Dermis blood vessel endothelial cell (primary cell): ENCODE measurements at regions not wholly inside any gene's neighbourhood (a gene's known extent, or its start where the extent isn't known, plus 50 kb on each side); places are given as distances from the start of the nearest gene placed in this dataset.
A peak's percentile ranks its signal among the peaks of the same experiment; 100 is the strongest.
"Not testable (repeated sequence)": the region's sequence is repeated elsewhere in the genome, so short reads cannot be mapped to it uniquely, and the experiment has no call there.

Experiments used
- DNase-seq: peaks from one replicate; pipeline ENCODE4 v3.0.0; 2010

GRCh38 chr9:13939701-13940490 is 374.0 kb downstream of the NFIB start:
- no peak for DNase-seq

DNA sequence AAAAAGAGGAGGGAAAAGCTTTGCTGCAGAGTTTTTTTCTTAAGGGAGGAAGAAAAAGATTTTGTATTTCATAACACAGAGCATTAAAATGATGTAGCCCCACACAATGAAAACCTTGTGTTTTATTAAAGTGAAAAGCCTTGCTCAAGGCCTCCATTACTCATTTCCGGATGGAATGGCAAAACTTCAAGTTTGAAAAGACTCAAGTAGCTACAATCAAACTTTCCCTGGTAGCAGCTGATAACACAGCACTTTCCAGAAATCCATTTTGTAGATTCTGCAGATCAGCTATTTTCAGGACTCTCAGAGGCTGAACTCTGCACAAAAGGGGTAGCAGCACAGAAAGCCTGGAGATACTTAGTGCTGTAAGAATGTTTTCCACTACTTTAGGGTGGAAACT is 374.8 kb downstream of the NFIB start:
- DNase-seq, result peak; percentile 77

- no peak for DNase-seq
Observed at GRCh38 chr9:13934416-13934815, 379.5 kb downstream of the NFIB start.

- no peak for DNase-seq
Observed at GRCh38 chr9:13933268-13933656, 380.7 kb downstream of the NFIB start.

- no peak for DNase-seq
Observed at GRCh38 chr9:13932528-13933267, 381.2 kb downstream of the NFIB start.

DNA sequence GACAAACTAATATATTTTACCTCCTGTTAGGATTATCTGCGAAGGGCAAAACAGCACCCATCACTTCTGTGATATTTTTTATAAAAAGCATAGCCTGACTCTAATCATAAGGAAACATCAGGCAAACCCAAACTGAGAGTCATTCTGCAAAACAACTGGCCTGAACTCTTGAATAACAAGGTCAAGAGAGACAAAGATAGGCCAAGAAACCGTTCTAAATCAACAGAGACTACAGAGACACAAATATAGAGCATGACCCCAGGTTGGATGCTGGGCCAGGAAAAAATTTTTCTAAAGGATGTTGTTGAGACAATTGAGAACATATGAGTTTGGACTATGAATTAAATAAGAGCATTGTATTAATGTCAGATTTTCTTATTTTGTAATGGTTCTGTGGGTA is 384.9 kb downstream of the NFIB start:
- peak; percentile 67 for DNase-seq

- no peak for DNase-seq
Observed at GRCh38 chr9:13923381-13923780, 390.6 kb downstream of the NFIB start.

DNA sequence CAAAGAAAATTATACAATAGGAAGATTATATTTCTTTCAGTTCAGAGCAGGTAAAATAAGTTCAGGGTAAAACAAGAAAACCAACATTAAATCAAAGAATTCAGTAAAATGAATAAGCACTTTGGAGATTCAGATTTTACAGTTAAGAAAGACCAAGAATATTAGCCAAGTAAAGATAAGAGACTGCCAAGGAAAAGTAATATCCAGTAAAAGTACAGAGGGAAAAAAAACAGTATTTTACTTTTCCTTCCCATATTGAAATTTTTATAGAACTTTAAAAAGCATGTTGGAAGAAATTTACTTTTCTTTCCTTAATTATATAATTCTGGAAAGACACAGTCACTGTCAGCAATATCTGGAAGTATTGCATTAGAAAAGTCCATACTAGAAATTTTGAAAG is 393.4 kb downstream of the NFIB start:
- no peak for DNase-seq

- no peak for DNase-seq
Observed at GRCh38 chr9:13919401-13919800, 394.5 kb downstream of the NFIB start.

GRCh38 chr9:13917534-13917933 is 396.4 kb downstream of the NFIB start:
- DNase-seq, result no peak

GRCh38 chr9:13915591-13916301 is 398.2 kb downstream of the NFIB start:
- DNase-seq, result no peak

GRCh38 chr9:13915131-13915530 is 398.8 kb downstream of the NFIB start:
- no peak for DNase-seq

DNA sequence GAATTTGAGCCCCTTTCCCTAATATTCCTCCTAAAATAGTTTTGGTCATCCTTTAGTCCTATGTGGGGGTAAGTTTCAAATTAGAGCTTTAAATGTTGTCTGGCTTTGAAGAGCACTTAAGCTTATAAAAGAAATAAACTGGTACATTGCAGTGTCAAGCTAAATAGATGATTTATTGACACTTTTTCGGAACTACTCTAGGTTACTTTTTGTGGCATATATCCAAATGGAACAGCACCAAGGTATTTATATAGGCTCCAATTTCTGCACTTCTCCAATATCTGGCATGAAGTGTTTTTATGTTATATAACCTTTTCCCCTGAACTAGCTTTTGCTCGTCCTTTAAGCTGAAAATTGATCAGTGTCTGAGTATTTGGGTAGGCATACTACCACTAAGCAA is 402.5 kb downstream of the NFIB start:
- DNase-seq, result no peak

GRCh38 chr9:13907842-13908241 is 406.1 kb downstream of the NFIB start:
- not testable (repeated sequence) for DNase-seq

- DNase-seq, result no peak
Observed at GRCh38 chr9:13904746-13905145, 409.2 kb downstream of the NFIB start.

DNA sequence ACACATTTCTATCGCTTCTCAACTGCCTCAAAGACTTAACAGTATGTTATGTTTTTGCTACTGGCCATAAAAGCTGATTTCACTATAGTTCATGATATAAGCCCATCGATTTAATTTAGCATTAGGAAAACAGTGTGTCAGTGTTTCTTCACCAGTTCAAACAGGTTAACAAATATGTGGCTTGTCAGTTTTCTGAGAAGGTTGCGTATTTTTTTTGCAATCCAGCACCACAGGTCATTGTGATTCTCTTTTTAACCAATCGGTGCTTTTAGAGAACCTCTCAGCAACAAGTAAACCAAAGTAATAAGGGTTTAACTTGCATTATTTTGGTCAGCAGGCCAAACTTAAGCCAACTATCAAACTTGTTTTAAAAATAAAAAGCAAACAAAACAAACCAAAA is 409.6 kb downstream of the NFIB start:
- no peak for DNase-seq

DNA sequence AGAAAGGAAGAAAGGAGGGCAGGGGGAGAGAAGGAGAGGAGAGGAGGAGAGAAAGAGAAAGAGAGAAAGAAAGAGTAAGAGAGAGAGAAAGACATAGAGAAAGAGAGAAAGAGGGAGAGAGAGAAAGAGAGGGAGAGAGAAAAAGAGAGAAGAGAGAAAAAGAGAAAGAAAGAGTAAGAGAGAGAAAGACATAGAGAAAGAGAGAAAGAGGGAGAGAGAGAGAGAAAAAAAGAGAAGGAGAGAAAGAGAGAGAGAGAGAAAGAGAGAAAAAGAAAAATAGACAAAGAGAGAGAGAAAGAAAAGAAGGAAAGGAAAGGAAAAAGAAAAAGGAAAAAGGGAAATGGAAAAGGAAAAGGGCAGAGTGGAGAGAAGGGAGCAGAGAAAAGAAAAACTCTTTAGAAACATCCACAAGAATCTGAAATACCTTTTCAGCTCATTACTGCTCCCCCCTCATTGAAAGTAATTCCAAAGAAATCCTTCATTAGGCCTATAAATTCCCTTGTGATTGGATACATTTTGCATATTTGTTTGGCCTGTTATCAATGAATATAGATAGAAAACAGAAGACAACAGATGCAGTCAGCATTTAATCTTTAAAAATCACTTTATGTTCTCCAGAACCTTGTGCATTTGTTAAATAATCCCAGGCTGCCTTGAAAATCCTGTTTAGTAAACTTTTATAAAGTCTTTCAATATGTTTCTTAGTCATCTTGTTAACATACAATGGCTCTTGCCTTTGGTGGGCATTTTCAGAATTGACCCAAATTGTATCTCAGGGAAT is 411.5 kb downstream of the NFIB start:
- no peak for DNase-seq

GRCh38 chr9:13901176-13901575 is 412.8 kb downstream of the NFIB start:
- DNase-seq, result no peak

DNA sequence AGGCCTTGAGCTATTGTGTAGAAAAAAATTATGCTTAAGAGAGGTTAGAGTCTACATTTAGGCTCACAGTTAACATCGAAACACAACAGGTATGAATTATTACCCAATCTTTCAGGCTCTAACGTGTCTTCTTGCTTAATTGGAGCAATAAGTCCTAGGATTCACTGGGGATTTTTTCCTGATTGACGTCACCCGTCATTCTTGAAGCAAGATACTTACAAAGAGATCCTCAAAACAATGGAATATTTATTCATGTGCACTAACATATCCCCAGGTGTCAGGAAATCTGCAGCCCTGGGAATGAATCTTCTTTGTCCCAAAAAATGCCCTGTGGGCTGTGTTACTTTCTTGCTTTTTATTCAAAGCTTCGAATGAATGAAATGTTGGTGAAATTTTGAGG is 413.5 kb downstream of the NFIB start:
- DNase-seq, result peak; percentile 58

DNA sequence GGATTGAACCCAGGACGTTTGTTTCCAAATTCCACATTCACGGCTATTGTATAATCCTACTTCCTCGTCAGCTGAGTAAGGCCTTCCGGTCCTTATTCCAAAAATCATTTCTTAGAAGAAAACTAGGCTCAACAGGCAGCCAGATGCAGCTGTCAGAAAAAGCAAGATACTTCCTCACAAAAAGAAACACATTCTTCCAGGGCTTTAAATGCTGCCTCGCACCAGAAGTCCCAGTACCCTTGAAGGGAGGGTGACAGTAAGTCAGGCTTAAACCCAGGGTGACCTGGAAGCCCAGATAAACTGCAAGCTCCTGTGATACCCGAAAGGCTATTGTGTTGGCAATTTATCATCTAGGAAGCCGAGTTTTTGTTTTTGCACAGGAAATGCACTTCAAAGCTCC is 414.0 kb downstream of the NFIB start:
- DNase-seq, result peak; percentile 33

- DNase-seq, result peak; percentile 49
Observed at GRCh38 chr9:13898957-13899356, 415.0 kb downstream of the NFIB start.

DNA sequence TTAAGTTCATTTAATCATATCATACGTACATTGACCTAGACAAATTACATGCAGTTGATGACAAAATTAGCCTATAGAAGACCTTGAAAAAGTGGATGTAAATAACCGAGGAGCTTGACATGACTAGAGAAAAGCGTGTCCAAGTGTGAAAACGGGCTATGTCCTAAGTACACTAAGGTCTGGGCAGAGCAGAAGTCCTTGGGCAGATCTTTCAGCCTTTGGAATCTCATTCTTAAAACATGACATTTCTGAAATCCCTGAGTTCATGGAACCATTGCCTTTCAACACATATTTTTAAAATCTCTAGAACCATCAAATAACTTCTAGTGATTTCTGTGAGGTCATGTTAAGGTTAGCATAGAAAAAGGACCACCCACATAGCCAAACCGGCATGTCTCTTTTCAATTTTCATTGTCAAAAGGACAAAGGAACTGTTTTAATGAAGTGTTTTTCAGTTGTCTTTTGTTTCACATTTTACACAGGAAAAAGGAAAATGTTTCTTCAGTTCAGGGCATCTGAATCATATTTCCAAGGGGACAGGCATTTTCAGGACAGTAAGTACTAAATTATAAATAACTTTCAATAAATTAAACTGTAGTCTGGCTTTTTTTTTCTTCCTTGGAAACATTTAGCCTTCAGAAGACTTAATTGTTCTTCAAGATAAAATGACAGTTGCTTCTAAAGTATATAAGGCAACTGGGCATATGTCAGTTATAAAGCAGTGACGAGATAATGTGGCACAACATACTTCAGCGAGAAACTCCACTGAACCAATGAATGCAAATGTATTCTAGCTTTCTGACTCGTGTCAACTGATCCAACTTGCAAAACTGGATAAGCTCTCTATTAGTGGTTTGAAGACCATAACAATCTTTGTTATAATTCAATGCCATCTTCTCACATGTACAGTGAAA is 416.8 kb downstream of the NFIB start:
- DNase-seq, result peak; percentile 74
